ENCODE measurements at regions not wholly inside any gene's neighbourhood (a gene's known extent, or its start where the extent isn't known, plus 50 kb on each side); places are given as distances from the start of the nearest gene placed in this dataset.

- TF ChIP-seq CTCF (IDR thresholded peaks at IDR 0.05; ENCODE audit: insufficient read depth, low read depth, low read length) = no peak
- H3K36me3 ChIP-seq (ENCODE audit: control insufficient read depth, insufficient read depth, low read length) = no peaks in the 10 kb centered on the region
- no peak for DNase-seq (ENCODE audit: low read depth)
- ChIA-PET POLR2A (no interaction called here), CTCF (no interaction called here)
- H3K4me3 ChIP-seq (ENCODE audit: low read depth, low read length) = no peak overlapping the region
- H3K27me3 ChIP-seq (ENCODE audit: control insufficient read depth, insufficient read depth, low read length) = no peaks in the 10 kb centered on the region
Measured at GRCh38 chr13:107582171-107582570, 633.2 kb downstream of the LIG4 start.

- Histone ChIP-seq H3K36me3 (ENCODE audit: control insufficient read depth, insufficient read depth, low read length) (no peaks in the 10 kb centered on the region), H3K4me3 (ENCODE audit: low read depth, low read length) (no peak overlapping the region), H3K27me3 (ENCODE audit: control insufficient read depth, insufficient read depth, low read length) (no peaks in the 10 kb centered on the region)
- ChIA-PET POLR2A (no interaction called here), CTCF (no interaction called here)
- no peak for DNase-seq (ENCODE audit: low read depth)
- no peak for TF ChIP-seq CTCF (IDR thresholded peaks at IDR 0.05; ENCODE audit: insufficient read depth, low read depth, low read length)
Measured at GRCh38 chr13:107580741-107581412, 634.5 kb downstream of the LIG4 start.

- CTCF ChIA-PET = no interaction called here
- Histone ChIP-seq H3K4me3 (ENCODE audit: low read depth, low read length) (no peak overlapping the region), H3K27me3 (ENCODE audit: control insufficient read depth, insufficient read depth, low read length) (no peaks in the 10 kb centered on the region), H3K36me3 (ENCODE audit: control insufficient read depth, insufficient read depth, low read length) (no peaks in the 10 kb centered on the region)
- no peak for TF ChIP-seq CTCF (IDR thresholded peaks at IDR 0.05; ENCODE audit: insufficient read depth, low read depth, low read length)
- POLR2A ChIA-PET = no interaction called here
- DNase-seq (ENCODE audit: low read depth) = no peak
Measured at GRCh38 chr13:107576430-107576829, 638.9 kb downstream of the LIG4 start.

GRCh38 chr13:107574517-107575210, 640.7 kb downstream of the LIG4 start:
- no peak for TF ChIP-seq CTCF (IDR thresholded peaks at IDR 0.05; ENCODE audit: insufficient read depth, low read depth, low read length)
- Histone ChIP-seq H3K27me3 (ENCODE audit: control insufficient read depth, insufficient read depth, low read length) (no peaks in the 10 kb centered on the region), H3K36me3 (ENCODE audit: control insufficient read depth, insufficient read depth, low read length) (no peaks in the 10 kb centered on the region), H3K4me3 (ENCODE audit: low read depth, low read length) (no peak overlapping the region)
- no peak for DNase-seq (ENCODE audit: low read depth)
- POLR2A ChIA-PET = no interaction called here
- CTCF ChIA-PET = no interaction called here

GRCh38 chr13:107573184-107573583, 642.2 kb downstream of the LIG4 start:
- no peaks in the 10 kb centered on the region for H3K36me3 ChIP-seq (ENCODE audit: control insufficient read depth, insufficient read depth, low read length)
- H3K27me3 ChIP-seq (ENCODE audit: control insufficient read depth, insufficient read depth, low read length) = no peaks in the 10 kb centered on the region
- TF ChIP-seq CTCF (IDR thresholded peaks at IDR 0.05; ENCODE audit: insufficient read depth, low read depth, low read length) = no peak
- DNase-seq (ENCODE audit: low read depth) = no peak
- ChIA-PET CTCF (no interaction called here), POLR2A (no interaction called here)
- no peak overlapping the region for H3K4me3 ChIP-seq (ENCODE audit: low read depth, low read length)

All from BJ (cell line).